ENCODE measurements at regions not wholly inside any gene's neighbourhood (a gene's known extent, or its start where the extent isn't known, plus 50 kb on each side); places are given as distances from the start of the nearest gene placed in this dataset.
"Not testable (repeated sequence)": the region's sequence is repeated elsewhere in the genome, so short reads cannot be mapped to it uniquely, and the experiment has no call there.

DNA sequence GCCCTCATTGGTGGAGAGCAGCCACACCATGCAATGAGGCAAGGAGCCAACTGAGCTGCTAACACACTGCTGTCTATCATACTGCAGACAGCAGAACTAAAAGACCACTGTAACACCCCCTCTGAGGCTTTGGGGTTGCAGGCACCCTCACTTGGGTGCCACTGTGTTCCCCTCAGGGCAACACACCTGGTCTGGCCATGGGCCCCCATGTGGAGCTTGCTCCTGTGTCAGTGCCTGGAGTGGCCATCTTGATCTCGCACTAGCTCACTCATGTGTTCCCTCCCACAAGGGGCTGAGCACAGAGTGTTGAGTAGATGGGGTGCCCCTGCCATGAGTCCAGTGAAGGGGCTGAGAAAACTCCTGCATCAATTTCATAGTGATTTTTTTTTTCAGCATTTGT, 532.4 kb upstream of the FTMT start:
- peak in 1 of 56 donors; percentile 2 for DNase-seq

DNA sequence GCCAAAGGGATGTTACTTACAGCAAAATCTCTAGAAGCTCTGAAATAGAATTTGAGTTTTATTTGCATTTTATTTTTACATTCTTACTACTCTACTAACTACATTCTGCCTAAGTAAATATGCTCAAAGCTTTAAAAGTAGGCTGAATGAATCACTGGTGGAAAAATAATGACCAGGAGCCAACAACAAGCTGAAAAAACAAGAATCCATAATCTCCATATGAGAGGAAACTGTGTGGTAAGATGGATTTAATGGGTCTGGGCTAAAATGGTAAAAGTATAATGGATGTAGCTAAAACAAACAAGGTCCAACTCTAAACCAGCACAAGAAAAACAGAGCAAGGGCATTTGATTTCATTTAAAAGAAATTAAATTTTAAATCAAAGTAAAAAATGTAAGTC, 525.8 kb upstream of the FTMT start:
- no peak for DNase-seq

DNA sequence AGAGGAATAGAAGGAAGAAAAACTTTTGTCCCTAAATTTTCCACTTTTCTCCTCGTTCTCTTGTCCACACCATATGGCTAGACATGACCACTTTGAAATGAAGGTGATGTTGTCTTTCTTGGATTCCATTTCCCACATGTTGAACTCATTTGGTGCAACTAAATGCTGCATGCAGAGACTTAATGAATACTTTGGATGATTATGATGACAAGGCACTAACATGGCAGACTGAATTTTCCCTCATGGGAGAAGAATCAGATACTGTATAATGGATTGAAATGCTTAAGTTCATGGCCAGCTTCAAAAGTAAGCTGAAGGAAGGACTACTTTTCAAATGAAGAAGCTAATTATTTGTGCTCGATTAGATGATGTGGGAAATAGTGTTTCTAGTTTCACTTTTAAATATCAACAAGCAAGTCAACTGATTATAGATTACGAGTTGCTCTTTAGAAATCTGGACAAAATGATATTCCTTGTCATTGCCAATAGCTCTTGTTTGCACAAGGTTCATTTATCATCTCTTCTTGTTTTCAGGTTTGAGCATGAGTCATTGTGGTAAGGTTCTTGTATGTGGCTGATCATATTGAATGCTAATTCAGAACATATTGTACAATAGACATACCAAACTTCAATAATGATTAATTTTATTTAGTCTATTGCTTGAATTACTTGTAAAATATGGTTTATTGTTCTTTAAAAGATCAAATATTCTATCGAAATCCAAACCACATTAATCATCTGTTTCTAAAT, 501.3 kb upstream of the FTMT start:
- no peak for DNase-seq

DNA sequence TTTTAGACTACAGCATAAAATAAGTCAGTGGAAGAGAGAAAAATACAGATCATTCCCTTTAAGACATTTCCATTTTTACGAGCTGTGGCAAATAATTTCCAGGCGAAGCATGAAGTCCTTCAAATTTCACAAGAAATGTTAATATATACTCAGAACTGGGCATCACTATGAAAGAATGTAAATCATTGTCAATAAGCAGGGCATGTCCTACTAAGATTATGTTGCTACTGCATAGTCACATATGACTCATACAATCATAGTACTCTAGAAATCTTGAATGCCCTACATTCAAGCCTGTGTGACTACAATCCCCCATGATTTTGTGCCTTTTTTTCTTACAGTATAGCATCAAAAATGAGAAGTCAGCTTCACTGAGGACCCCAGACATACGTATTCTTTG, 485.2 kb upstream of the FTMT start:
- no peak for DNase-seq

DNA sequence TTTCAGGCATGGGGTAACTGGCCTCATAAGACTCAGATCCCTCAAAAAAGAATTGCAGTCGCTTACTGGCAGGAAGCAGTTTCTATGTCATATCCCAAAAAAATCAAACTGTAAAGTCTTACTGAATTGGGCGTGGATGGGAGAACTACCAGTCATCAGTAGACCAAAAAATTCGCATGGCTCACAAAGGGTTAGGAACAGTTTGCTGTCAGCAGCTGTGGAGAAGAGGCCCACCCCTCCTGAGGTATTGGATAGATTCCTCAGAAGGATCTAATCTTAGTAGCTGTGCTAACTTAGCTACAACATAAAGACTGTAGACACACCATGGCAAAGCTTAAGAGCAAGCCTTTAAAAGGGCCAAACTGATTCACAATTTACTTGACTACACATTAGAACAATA, 478.3 kb upstream of the FTMT start:
- DNase-seq = no peak

DNA sequence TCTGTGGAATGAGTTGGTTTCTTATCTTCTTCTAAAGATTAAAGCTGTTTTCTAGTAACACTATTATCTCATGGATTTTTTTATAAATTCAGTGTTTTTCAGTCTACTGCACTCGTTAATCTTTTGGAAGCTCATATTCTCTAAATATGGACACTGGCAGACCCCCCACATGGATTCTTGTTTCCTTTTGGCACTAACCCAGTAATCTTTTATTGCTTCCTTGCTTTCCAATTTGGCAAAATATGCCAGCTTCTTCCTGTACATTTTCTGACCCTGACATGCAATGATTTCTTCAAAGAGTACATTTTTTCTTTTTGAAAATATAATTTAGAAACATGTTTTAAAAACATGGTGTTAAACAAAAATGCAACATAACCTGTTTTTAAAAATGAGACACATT, 474.2 kb upstream of the FTMT start:
- DNase-seq = no peak

DNA sequence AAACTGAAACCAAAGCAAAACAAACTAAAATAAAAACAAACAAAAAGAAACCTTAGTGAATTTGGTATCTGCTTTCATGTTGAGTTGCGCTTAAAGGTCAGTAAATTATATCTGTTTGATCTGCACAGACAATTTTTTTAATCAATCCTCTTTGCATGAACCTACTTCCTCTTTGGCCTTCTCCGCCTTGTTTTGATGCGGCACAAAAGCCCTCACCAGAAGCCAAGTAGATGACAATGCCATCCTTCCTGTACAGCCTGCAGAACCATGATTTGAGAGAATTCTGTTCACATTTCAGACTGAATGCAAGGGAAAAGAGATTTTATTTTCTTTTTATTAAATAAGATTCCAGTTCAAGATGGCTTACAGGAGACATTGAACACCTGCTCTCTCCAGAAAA, 473.6 kb upstream of the FTMT start:
- no peak for DNase-seq

DNA sequence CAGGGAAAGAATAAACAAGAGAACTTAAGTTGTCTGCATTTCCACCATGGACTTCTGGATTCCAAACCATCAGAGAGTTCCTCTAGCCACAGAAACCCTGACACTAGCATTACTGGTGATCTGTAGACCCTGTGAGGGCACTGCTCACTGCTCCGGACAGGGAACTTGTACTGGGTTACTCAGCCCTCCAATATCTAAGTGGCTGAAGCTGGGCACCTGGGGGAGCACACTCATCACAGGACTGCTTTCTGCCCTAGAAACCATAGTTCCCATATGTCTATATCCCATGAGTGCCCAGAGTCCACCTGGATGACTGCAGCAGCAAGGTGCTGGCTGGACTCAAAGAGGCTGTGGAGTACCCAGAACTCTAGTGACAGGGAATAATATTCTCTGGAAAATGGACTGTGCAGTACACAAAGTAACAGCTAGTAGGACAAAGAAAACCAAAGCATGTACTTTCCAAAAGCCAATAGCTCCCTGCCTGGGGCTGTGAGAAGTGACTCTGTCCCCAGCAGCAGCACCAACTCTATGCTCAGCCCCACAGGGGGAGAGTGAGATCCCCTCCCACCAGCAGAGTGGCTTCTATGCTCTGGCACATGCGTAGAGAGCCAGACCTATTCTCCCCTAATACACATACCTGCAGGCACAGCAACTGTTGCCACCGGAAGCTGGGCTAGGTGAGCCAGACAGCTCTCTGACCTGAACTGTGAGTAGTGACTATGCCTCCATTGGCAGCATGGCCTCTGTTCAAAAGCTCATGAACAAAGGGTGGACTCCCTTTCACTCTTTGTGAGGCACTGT, 472.9 kb upstream of the FTMT start:
- no peak for DNase-seq

DNA sequence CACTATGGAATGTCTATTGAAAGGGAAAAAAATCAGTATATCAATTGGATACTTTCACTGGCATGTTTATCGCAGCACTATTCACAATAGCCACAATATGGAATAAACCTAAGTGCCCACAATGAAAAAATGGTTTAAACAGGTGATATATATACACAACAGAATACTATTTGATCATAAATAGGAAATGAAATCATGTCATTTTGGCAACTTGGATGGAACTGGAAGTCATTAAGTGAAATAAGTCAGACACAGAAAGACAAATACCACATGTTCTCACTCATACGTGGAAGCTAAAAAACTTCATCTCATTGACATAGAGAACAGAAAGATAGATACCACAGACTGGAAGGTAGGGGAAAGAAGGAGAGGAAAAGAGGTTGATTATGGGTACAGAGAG, 471.6 kb upstream of the FTMT start:
- no peak for DNase-seq

DNA sequence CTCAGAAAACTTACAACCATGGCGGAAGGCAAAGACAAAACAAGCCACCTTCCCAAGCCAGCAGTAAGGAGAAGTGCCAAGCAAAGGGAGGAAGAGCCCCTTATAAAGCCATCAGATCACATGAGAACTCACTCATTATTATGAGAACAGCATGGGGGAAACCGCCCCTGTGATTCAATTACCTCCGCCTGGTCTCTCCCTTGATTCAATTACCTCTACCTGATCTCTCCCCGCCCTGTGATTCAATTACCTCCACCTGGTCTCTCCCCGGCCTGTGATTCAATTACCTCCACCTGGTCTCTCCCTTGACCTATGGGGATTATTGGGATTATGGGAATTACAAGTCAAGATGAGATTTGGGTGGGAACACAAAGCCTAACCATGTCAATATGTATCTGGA, 467.3 kb upstream of the FTMT start:
- DNase-seq = no peak

DNA sequence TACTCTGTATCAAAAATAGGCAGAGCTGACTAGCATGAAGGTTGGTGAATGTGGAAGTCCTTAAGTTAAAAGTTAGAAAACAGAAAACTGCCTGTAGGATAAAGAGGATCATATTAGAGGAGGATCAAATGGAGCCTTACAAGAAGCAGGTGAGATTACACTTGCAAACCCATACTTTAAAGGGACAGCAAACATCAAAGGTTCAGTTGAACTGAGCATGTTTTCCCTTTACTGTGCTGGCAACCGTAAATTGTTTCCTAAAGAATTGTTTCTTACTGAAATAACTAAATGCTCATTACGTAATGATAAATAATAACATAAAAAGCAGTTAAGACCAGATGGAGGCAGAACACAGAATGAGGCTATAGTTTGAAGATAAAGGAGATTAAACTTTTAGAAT, 465.3 kb upstream of the FTMT start:
- DNase-seq = no peak

DNA sequence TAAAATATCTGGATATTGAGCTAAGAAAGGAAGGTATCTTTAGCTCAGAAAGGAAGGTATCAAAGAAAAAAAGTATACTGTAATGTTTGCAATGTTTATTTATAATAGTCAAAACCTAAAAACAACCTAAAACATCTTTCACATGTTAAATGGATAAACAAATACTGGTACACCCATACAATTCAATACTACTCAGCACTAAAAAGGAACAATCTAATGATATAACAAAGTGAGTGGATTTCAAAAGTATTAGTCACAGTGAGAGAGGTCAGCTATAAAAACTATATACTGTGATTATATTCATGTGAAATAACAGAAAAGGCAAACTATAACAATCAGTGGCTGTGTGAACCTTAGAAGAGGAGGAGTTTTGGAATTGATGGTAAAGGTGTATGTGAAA, 455.0 kb upstream of the FTMT start:
- DNase-seq = no peak

DNA sequence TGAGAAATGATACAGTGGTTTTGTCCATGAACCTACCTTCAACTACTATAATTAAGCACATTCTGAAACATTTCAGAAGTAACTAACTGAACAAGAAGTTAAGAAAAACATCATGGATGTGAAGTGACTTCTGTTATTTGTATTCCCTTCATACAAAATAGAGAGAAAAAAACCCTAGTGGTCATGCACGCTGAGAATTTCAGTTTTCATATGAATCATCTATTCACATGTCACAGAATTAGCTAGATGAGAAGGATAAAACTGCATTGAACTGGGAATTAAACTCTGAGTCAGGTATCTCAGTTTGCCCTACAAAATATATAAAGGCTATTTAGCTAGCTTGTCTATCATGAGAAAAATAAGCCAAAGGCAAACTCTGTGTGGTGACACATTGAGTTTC, 451.8 kb upstream of the FTMT start:
- DNase-seq = no peak

DNA sequence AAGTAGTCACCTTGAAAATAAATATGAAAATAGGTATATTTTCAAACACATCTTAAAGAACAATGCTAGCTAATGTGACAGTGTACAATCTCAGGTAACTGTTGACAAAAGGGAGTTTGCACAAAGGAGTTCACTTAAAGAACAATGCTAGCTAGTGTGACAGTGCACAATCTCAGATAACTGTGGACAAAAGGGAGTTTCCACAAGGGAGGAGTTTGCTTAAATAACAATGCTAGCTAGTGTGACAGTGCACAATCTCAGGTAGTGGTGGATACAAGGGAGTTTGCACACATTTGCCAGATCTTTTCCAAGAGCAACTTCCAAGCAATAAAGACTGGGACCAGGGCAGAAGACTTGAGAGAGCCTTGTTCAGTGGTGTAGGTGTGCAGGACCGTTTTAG, 442.9 kb upstream of the FTMT start:
- DNase-seq = no peak

DNA sequence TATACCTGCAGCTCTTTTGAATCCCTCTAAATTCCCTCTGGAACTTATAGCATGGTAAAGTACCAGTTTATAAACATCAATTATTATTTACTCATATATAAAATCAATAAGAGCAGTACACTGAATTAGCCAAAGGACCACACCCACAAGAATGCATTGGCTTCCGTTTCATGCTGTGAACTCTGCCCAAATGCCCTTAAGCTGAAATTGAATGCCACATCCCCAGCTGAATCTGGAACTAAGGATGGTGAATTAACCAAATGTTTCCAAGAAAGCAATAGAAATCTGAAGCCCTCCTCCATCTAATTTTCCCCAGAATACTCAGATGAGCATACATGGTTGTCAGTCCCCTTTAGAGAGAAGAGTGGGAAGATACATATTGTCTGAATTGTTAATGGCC, 436.4 kb upstream of the FTMT start:
- no peak for DNase-seq

DNA sequence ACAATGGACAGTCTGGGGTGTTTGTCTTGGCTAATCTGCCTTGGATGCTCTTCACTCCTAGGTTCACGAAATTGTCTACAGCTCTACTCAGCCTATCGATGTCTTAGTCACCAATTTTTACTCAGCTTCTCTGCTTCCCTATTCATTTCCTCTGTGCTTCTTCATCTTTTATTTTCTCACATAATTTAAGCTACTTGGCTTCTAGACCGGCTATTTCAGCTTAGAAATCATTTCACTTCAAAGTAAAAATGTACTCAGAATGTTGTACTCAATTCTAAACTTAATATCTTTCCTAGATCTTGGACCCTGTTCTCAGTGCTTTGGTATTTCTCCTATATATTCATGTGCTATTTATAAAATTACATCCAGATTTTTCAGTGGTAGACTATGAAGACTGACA, 430.0 kb upstream of the FTMT start:
- DNase-seq = no peak

DNA sequence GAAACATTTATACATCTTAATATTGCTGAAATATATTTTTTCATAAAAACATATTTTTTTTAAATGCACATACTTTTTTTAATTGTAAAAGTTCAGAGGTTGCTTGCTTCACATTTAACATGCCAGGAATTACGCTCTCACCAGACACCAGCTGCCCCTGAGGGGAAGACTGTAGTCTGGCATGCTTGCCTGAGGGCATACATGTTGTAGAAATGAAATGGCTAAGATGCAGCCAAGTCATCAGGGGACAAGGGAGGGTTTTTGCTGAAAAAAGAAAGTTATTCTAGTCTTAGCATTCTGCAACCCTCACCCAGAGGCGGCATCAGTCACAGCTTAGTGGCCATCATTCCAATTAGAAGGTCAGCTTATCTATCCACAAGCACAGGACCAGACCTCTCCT, 426.7 kb upstream of the FTMT start:
- no peak for DNase-seq

DNA sequence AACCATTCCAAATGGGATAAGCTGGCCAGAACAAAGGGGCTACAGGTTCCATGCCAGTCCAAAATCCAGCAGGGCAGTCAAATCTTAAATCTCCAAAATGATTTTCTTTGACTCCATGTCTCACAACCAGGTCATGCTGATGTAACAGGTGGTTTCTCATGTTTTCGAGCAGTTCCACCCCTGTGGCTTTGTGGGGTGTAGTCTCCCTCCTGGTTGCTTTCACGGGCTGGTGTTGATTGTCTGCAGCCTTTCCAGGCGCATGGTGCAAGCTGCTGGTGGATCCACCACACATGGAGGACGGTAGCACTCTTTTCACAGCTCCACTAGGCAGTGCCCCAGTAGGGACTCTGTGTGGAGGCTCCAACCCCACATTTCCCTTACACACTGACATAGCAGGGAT, 425.5 kb upstream of the FTMT start:
- no peak for DNase-seq

DNA sequence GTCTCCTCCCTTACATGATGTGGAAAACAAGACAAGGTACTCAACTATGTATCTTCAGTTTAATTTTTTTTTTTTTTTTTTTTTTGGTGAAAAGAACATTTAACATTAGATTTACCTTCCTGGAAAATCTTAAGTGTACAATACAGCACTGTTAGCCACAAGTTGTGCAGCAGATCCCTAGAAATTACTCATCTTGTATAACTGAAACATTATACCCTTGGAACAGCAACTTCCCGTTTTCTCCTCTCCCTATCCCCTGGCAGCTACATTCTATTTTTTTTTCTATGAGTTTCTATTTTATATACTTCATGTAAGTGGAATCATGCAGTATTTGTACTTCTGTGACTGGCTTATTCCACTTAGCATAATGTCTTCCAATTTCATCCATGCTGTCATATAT, 421.9 kb upstream of the FTMT start:
- no peak for DNase-seq

DNA sequence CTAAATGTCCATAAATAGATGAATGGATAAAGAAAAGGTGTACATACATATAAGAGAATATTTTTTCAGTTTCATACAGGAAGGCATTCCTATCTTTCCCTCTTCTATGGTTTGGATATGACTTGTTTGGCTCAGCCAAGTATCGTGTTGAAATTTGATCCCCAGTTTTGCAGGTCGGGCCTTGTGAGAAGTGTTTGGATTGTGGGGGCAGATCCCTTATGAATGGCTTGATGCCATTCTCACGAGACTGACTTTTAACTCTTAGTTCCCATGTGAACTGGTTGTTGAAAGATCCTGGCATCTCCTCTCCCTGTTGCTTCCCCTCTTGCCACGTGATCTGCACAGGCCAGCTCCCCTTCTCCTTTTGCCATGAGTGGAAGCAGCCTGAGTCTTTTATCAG, 421.1 kb upstream of the FTMT start:
- no peak for DNase-seq

DNA sequence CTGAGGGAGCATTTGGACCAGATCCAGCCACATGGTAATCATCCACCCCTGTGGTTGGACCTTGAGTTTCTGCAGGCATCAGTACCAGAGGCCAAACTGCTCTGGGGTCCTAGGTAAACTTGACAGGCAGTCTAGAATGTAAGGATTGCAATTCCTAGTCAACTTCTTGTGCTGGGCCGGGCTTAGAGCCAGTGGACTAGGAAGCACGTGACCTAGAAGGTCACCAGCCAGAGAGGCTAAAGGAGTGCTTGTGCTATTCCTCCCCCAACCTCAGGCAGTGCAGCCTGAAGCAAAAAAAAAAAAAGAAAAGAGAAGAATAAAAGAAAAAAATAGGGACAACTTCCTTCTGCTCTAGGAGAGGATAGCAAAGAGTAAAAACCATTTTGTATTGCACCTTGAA, 406.2 kb upstream of the FTMT start:
- DNase-seq = no peak

DNA sequence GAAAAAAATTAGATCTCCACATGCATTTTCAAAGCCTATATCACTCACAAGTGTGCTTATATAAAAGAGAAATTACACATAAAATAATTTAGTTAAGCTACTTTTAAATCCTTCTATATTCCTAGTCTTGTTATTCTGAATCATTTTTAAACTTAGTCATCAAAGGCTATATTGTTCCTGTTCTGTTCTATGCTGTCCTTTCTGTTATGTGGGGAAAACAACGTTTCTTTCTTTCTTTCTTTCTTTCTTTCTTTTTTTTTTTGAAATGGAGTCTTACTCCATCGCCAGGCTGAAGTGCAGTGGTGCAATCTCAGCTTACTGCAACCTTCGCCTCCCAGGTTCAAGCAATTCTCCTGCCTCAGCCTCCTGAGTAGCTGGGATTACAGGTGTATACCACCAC, 389.2 kb upstream of the FTMT start:
- no peak for DNase-seq

DNA sequence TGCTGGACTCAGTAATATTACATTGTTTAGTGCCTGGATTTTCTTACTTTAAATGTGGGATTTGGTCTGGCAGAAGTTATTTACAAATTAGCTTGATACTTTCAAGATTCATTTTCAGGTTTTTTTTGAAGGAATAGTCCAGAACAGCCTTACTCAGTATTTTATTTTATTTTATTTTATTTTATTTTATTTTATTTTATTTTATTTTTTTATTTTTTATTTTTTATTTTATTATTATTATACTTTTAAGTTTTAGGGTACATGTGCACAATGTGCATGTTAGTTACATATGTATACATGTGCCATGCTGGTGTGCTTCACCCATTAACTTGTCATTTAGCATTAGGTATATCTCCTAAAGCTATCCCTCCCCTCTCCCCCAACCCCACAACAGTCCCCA, 380.5 kb upstream of the FTMT start:
- not testable (repeated sequence) for DNase-seq

Data from amygdala (tissue), 56 donors.